SU-DHL-6 (cell line): ENCODE measurements at regions not wholly inside any gene's neighbourhood (a gene's known extent, or its start where the extent isn't known, plus 50 kb on each side); places are given as distances from the start of the nearest gene placed in this dataset.

Source experiments
- CTCF ChIP-seq: fragments of 200-600 bp; sonication (generic); IDR thresholded peaks from one replicate; pipeline ENCODE4 v1.5.1; 2017; ENCODE audit warnings: antibody characterized with exemption, mild to moderate bottlenecking, low read length, moderate library complexity; ENCODE audit not compliant: insufficient read depth, poor library complexity, severe bottlenecking
- EZH2phosphoT487 ChIP-seq: fragments of 200-600 bp; sonication (generic), shearing (Covaris generic); conservative IDR thresholded peaks from 2 replicates; pipeline ENCODE4 v1.6.1; 2018; ENCODE audit warnings: mild to moderate bottlenecking, antibody characterized with exemption, low read length, moderate library complexity, mixed read lengths

- TF ChIP-seq CTCF: no peak
- no peak for TF ChIP-seq EZH2phosphoT487
These were observed 112.5 kb upstream of the MED13L start for GRCh38 chr12:116389990-116390389.
